ENCODE measurements at regions not wholly inside any gene's neighbourhood (a gene's known extent, or its start where the extent isn't known, plus 50 kb on each side); places are given as distances from the start of the nearest gene placed in this dataset.

GRCh38 chr7:85237721-85238120 lies 50.9 kb upstream of the SEMA3D start:
- DNase-seq (ENCODE audit: low read depth, low spot score), result no peak
- Histone ChIP-seq H3K9ac (ENCODE audit: insufficient read length, low read depth) (no peak overlapping the region), H3K4me1 (ENCODE audit: insufficient read depth, insufficient read length) (no peaks in the 10 kb centered on the region), H3K4me3 (ENCODE audit: insufficient read length, low read depth) (no peak overlapping the region), H3K9me3 (ENCODE audit: insufficient read depth, low read length) (no peaks in the 10 kb centered on the region), H3K36me3 (ENCODE audit: insufficient read depth, insufficient read length, low read length) (no peaks in the 10 kb centered on the region), H3K27me3 (ENCODE audit: insufficient read depth, insufficient read length) (no peaks in the 10 kb centered on the region)
- TF ChIP-seq ZNF274 (IDR thresholded peaks at IDR 0.05; ENCODE audit: low read depth, low read length) (no peak), YY1 (IDR thresholded peaks at IDR 0.05; ENCODE audit: insufficient read depth, insufficient read length) (no peak), SUZ12 (IDR thresholded peaks at IDR 0.05; ENCODE audit: extremely low read depth, insufficient read depth, insufficient read length) (no peak)
